LNCAP (cell line): ENCODE measurements at regions not wholly inside any gene's neighbourhood (a gene's known extent, or its start where the extent isn't known, plus 50 kb on each side); places are given as distances from the start of the nearest gene placed in this dataset.

ENCODE experiments used
- TF ChIP-seq, protein P1 (sequence below): fragments of 450-650 bp; IDR thresholded peaks from 2 replicates; pipeline ENCODE4 v1.5.1; 2017; ENCODE audit warnings: mild to moderate bottlenecking

DNA sequence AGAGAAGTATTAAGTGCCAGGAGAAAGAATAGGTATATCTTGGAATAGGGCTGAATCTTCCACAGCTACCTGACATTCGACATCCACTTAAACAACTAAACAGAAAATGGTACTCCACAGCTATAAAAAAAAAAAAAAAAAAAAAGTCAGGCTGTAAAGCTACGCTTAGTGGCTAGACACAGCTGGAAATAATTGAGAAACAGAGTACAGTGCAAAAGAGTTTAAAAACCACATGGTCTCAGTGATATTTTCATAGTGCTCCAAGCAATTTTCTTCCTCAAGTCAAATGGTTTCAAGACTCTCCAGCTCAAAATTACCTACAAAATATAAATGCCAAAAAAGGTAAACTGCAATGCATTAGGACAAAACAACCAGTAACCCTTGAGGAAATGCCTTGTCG, 607.1 kb downstream of the KCNJ2 start:
- TF ChIP-seq, protein P1, sequence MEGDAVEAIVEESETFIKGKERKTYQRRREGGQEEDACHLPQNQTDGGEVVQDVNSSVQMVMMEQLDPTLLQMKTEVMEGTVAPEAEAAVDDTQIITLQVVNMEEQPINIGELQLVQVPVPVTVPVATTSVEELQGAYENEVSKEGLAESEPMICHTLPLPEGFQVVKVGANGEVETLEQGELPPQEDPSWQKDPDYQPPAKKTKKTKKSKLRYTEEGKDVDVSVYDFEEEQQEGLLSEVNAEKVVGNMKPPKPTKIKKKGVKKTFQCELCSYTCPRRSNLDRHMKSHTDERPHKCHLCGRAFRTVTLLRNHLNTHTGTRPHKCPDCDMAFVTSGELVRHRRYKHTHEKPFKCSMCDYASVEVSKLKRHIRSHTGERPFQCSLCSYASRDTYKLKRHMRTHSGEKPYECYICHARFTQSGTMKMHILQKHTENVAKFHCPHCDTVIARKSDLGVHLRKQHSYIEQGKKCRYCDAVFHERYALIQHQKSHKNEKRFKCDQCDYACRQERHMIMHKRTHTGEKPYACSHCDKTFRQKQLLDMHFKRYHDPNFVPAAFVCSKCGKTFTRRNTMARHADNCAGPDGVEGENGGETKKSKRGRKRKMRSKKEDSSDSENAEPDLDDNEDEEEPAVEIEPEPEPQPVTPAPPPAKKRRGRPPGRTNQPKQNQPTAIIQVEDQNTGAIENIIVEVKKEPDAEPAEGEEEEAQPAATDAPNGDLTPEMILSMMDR = no peak

DNA sequence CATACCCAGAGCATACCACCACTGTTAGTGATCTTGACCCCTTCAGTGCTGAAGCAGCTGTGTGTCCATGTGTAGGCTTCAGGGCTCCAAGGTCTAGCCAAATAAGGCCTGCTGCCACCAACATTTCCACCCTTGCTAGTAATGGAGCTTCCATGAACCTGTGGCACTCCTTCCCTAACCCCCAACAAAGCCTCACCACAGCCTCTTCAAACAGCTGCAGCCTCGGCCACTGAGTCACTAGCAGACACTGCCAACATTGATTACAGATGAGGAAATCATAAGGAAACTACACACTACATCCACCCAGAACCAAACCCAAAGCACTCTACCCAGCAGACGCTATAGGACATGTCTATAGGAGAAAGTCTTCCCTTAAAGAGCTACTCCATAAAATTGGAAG, 610.7 kb downstream of the KCNJ2 start:
- TF ChIP-seq, protein P1 = no peak

DNA sequence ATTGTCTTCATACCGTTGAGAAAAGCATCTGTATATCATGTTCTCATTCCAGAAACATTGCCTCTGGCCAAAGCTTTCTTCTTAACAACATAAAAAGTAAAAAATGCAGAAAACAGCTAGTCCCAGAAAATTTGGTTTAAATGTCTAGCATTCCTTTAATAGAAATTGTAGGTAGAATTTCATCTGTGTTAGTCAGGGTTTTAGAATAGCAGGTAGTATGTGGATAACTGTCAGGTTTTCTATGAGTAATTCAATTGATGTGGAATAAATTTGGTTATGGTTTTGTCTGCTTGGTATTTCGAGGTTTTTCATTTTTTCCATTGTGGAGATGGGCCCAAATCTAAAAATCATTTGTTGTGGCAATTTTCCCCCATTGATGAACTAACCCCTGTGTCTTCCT, 616.7 kb downstream of the KCNJ2 start:
- TF ChIP-seq, protein P1 = no peak

DNA sequence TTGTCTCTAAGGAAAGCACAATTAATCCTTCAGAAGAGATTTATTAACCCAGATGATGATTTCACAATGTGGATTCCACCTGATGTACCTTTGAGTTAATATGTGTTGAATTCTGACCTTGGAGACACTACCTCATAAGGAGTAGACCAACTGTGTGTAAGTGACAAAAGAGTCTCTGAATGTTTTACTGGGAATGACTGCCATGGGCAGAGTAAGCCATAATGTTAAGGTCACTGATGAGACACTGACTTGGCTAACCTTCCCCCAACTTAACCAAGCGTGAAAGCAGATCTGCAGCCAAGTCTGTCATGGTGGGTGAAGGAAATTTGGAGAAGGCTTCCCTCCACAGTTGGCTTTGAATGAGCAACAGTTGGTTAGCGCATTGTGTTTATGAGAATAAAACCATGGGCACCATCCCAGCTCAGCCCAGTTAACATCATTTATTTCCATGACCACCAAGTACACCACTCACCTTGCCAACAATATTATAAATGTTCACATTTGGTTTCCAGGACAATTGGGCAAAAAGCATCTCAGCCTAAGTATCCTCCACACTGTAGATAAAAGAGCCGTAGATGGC, 618.5 kb downstream of the KCNJ2 start:
- TF ChIP-seq, protein P1 = no peak

DNA sequence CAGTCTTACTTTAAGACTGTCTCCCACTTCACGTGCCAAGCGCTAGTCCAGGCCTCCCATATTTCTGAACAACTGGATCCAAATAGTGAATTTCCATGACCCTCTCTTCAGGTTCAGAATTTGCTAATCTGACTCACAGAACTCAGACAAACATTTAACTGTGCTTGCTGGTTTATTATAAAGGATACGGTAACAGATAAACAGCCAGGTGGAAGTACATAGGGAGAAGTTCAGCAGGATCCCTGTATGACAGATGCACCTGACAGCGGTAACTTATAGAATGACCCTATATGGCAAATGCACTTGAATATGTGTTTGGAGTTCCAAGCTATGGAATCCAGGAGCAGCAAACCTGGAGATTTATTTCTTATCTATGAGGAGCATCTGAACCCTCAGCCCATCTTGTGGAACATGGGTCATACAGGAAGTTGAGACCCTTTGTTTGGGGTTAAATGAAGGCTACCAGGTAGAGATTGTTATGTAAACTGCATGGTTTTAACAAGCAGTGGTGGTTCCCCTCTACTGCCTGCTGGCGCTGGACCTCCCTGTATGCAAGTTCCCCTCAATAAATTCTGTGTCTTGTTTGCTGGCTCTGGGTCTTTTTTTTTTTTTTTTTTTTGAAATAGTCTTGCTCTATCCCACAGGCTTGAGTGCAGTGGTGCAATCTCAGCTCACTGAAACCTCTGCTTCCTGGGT, 622.6 kb downstream of the KCNJ2 start:
- TF ChIP-seq, protein P1 = no peak

DNA sequence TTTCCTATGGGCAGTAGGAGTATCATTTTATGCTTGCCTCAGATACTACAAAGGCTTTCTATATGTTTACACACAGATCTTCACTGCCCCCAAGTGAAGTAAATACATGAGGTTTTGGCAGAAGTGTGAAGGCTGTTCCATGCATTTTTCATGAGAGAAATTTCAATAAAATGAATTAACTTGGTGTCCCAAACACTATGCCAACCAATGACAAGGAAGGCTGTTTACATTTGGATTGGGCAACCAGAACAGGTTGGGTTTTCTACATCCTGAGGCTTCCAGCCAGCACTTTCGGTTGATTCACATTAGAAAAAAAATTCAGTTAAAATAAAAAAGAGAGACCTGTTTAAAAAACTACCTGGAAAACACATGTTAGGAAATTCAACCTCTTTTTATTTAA, 625.4 kb downstream of the KCNJ2 start:
- TF ChIP-seq, protein P1 = no peak

GRCh38 chr17:70795620-70796019, 626.3 kb downstream of the KCNJ2 start:
- TF ChIP-seq, protein P1 = no peak
